HL-60 (cell line): ENCODE measurements at regions not wholly inside any gene's neighbourhood (a gene's known extent, or its start where the extent isn't known, plus 50 kb on each side); places are given as distances from the start of the nearest gene placed in this dataset.
"Not testable (repeated sequence)": the region's sequence is repeated elsewhere in the genome, so short reads cannot be mapped to it uniquely, and the experiment has no call there.

ENCODE experiments used
- CTCF ChIP-seq: IDR thresholded peaks from one replicate; pipeline ENCODE4 v1.5.1; 2011; ENCODE audit warnings: low read length, control low read depth, inconsistent platforms; ENCODE audit not compliant: insufficient read depth
- GABPA ChIP-seq: IDR thresholded peaks from 2 replicates; pipeline ENCODE4 v1.6.1; 2012; ENCODE audit warnings: low read depth
- POLR2AphosphoS5 ChIP-seq: IDR thresholded peaks from 2 replicates; pipeline ENCODE4 v1.6.1; 2012; ENCODE audit warnings: low read depth

DNA sequence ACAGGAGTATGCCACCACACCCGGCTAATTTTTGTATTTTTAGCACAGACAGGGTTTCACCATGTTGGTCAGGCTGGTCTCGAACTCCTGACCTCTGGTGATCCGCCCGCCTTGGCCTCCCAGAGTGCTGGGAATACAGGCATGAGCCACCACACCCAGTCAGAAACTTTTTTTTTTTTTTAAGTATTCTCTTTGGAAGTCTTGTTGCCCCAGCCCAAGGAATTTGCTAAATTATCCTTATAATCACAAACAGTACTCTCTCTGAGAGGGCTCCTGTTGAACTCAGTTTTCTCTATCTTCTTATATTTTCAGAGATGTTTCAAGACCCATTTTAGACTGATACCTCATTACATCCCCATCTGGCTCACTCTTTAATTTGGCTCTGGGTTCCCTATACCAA is 82.3 kb upstream of the HIF1A start:
- TF ChIP-seq CTCF, POLR2AphosphoS5, GABPA: not testable (repeated sequence)
